ENCODE measurements at regions not wholly inside any gene's neighbourhood (a gene's known extent, or its start where the extent isn't known, plus 50 kb on each side); places are given as distances from the start of the nearest gene placed in this dataset.

DNA sequence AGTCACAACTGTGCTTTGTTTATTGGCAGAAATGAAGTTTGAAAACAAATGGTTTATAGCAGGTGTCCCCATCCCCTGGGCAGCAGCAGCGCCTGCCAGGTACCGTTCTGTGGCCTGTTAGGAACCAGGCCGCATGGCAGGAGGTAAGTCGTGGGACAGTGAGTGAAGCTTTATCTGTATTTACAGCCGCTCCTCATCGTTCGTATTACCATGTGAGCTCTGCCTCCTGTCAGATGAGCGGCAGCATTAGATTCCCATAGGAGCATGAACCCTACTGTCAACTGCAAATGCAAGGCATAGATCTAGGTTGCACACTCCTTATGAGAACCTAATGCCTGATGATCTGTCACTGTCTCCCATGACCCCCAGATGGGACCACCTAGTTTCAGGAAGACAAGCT, 63.4 kb upstream of the SOD1 start:
- Histone ChIP-seq H4K20me1 (ENCODE audit: insufficient read depth, poor library complexity, severe bottlenecking) (no peaks in the 10 kb centered on the region), H3K27ac (no peak overlapping the region), H2AFZ (no peak overlapping the region), H3K4me2 (no peak overlapping the region), H3K9me3 (ENCODE audit: low read depth) (no peaks in the 10 kb centered on the region), H3K79me2 (no peaks in the 10 kb centered on the region), H3K27me3 (no peaks in the 10 kb centered on the region), H3K36me3 (replicated peaks; ENCODE audit: insufficient read depth, low read depth) (no peaks in the 10 kb centered on the region), H3K9me2 (replicated peaks; ENCODE audit: insufficient read depth) (no peaks in the 10 kb centered on the region), H3K4me3 (no peak overlapping the region), H3K4me1 (ENCODE audit: insufficient read depth) (no peaks in the 10 kb centered on the region)
- no peak for TF ChIP-seq EZH2 (IDR thresholded peaks at IDR 0.05; ENCODE audit: borderline replicate concordance)
- TF ChIP-seq, protein P1, sequence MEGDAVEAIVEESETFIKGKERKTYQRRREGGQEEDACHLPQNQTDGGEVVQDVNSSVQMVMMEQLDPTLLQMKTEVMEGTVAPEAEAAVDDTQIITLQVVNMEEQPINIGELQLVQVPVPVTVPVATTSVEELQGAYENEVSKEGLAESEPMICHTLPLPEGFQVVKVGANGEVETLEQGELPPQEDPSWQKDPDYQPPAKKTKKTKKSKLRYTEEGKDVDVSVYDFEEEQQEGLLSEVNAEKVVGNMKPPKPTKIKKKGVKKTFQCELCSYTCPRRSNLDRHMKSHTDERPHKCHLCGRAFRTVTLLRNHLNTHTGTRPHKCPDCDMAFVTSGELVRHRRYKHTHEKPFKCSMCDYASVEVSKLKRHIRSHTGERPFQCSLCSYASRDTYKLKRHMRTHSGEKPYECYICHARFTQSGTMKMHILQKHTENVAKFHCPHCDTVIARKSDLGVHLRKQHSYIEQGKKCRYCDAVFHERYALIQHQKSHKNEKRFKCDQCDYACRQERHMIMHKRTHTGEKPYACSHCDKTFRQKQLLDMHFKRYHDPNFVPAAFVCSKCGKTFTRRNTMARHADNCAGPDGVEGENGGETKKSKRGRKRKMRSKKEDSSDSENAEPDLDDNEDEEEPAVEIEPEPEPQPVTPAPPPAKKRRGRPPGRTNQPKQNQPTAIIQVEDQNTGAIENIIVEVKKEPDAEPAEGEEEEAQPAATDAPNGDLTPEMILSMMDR (IDR thresholded peaks at IDR 0.05; ENCODE audit: poor library complexity) = no peak
- WGBS (ENCODE audit: low lambda C conversion rate, missing lambda C conversion rate) = 89% methylated on average over 8 of the region's 8 CpGs
- DNase-seq (ENCODE audit: low spot score) = no peak

DNA sequence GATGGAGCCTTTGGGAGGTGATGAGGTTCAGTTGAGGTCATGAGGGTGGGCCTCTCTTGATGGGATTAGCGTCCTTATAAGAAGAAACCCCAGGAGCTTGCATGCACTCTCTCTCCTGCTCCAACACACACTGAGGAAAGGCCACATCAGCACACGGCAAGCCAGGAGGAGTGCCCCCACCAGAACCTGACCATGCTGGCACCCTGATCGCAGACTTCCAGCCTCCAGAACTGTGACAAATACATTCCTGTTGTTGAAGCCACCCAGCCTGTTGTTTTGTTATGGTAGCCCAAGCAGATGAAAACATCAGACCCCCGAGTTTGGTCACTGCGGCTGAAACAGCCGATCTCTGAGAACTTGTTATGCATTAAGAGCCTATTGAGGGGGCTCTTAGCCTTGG, 64.8 kb upstream of the SOD1 start:
- Histone ChIP-seq H3K79me2 (no peaks in the 10 kb centered on the region), H3K4me2 (no peak overlapping the region), H3K9me3 (ENCODE audit: low read depth) (no peaks in the 10 kb centered on the region), H3K4me1 (ENCODE audit: insufficient read depth) (no peaks in the 10 kb centered on the region), H3K27me3 (no peaks in the 10 kb centered on the region), H3K4me3 (no peak overlapping the region), H3K36me3 (replicated peaks; ENCODE audit: insufficient read depth, low read depth) (no peaks in the 10 kb centered on the region), H3K9me2 (replicated peaks; ENCODE audit: insufficient read depth) (no peaks in the 10 kb centered on the region), H4K20me1 (ENCODE audit: insufficient read depth, poor library complexity, severe bottlenecking) (no peaks in the 10 kb centered on the region), H3K27ac (no peak overlapping the region), H2AFZ (no peak overlapping the region)
- WGBS (ENCODE audit: low lambda C conversion rate, missing lambda C conversion rate) = 94% methylated on average over 6 of the region's 6 CpGs
- TF ChIP-seq, protein P1 (IDR thresholded peaks at IDR 0.05; ENCODE audit: poor library complexity) = no peak
- no peak for TF ChIP-seq EZH2 (IDR thresholded peaks at IDR 0.05; ENCODE audit: borderline replicate concordance)
- no peak for TF ChIP-seq EZH2phosphoT487 (IDR thresholded peaks at IDR 0.05; ENCODE audit: low read depth, severe bottlenecking, unreplicated experiment)
- DNase-seq (ENCODE audit: low spot score) = no peak

DNA sequence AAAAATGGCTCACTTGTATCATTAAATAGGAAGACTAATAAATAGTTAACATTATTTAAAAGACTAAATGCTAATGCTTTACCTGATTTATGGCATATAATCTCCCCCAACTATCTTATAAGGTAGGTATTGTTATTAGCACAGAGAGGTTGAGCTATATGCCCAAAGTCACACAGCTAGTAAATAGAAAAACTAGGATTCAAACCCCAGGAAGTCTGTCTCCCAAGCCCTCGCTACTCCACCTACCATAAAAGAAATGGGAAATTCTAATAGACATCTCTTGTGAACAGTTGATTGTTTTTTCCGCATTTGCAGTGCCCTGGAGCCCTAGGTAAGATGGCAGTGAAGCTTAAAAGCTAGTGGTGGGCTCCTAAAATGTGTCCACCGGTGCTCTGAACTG, 65.2 kb upstream of the SOD1 start:
- Histone ChIP-seq H3K4me1 (ENCODE audit: insufficient read depth) (no peaks in the 10 kb centered on the region), H3K79me2 (no peaks in the 10 kb centered on the region), H3K27me3 (no peaks in the 10 kb centered on the region), H4K20me1 (ENCODE audit: insufficient read depth, poor library complexity, severe bottlenecking) (no peaks in the 10 kb centered on the region), H2AFZ (no peak overlapping the region), H3K36me3 (replicated peaks; ENCODE audit: insufficient read depth, low read depth) (no peaks in the 10 kb centered on the region), H3K9me2 (replicated peaks; ENCODE audit: insufficient read depth) (no peaks in the 10 kb centered on the region), H3K27ac (no peak overlapping the region), H3K4me3 (no peak overlapping the region), H3K4me2 (no peak overlapping the region), H3K9me3 (ENCODE audit: low read depth) (no peaks in the 10 kb centered on the region)
- no peak for DNase-seq (ENCODE audit: low spot score)
- WGBS (ENCODE audit: low lambda C conversion rate, missing lambda C conversion rate) = 81% methylated on average over 3 of the region's 3 CpGs
- TF ChIP-seq EZH2 (IDR thresholded peaks at IDR 0.05; ENCODE audit: borderline replicate concordance) (no peak), EZH2phosphoT487 (IDR thresholded peaks at IDR 0.05; ENCODE audit: low read depth, severe bottlenecking, unreplicated experiment) (no peak)
- TF ChIP-seq, protein P1 (IDR thresholded peaks at IDR 0.05; ENCODE audit: poor library complexity) = no peak

DNA sequence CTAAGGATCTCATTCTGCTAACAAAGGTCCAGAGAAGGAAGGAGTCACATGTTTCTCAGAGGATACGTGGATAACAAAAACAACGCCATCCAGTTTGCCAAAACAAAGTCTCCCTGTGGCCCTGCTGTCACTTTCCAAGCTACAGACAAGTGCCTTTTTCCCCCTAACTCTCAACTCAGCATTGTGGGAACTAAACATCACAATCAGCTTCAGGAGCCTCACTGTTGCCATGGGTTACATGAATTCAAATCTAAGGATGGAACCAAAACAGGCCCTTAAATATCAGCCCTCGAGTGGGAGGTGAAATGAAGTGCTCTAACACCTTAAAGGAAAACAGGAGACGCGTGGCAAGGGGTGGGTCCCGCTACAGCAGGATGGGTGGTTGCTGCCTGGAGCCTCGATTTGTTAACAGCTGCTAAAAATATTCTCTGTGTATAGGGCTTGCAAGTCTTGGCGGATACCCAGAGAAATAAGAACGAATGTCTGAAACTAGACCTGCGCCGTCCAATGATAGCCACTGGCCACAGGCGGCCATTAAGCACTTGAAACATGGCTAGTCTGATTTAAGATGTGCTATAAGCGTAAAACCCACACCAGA, 66.4 kb upstream of the SOD1 start:
- H3K9me2 ChIP-seq (replicated peaks; ENCODE audit: insufficient read depth) = no peaks in the 10 kb centered on the region
- no peaks in the 10 kb centered on the region for H3K4me1 ChIP-seq (ENCODE audit: insufficient read depth)
- no peaks in the 10 kb centered on the region for H3K27me3 ChIP-seq
- H3K4me3 ChIP-seq = no peak overlapping the region
- H3K27ac ChIP-seq = no peak overlapping the region
- no peaks in the 10 kb centered on the region for H3K79me2 ChIP-seq
- H3K9me3 ChIP-seq (ENCODE audit: low read depth) = no peaks in the 10 kb centered on the region
- no peaks in the 10 kb centered on the region for H4K20me1 ChIP-seq (ENCODE audit: insufficient read depth, poor library complexity, severe bottlenecking)
- no peak for DNase-seq (ENCODE audit: low spot score)
- no peaks in the 10 kb centered on the region for H3K36me3 ChIP-seq (replicated peaks; ENCODE audit: insufficient read depth, low read depth)
- no peak for TF ChIP-seq EZH2phosphoT487 (IDR thresholded peaks at IDR 0.05; ENCODE audit: low read depth, severe bottlenecking, unreplicated experiment)
- TF ChIP-seq, protein P1 (IDR thresholded peaks at IDR 0.05; ENCODE audit: poor library complexity) = no peak
- TF ChIP-seq EZH2 (IDR thresholded peaks at IDR 0.05; ENCODE audit: borderline replicate concordance) = no peak
- no peak overlapping the region for H2AFZ ChIP-seq
- no peak overlapping the region for H3K4me2 ChIP-seq
- 77% methylated on average over 13 of the region's 13 CpGs for WGBS (ENCODE audit: low lambda C conversion rate, missing lambda C conversion rate)

All from hepatocyte (in vitro differentiated cells).